Activated T-cell treated with anti-CD3 and anti-CD28 coated beads, Interleukin-2, amount 50 U/mL, for 72 hours (primary cell): ENCODE measurements at regions not wholly inside any gene's neighbourhood (a gene's known extent, or its start where the extent isn't known, plus 50 kb on each side); places are given as distances from the start of the nearest gene placed in this dataset.

Experiments
- ATAC-seq, 2 donors: fragments of 150-1000 bp; cut with Tn5 transposase; replicated peaks in 1 of 2; 2 replicates each; pipeline ENCODE4 v1.10.0; 2021; ENCODE audit warnings: moderate library complexity in 2 of 2, mild to moderate bottlenecking in 1 of 2
- DNase-seq, 2 donors: peaks; one replicate each; pipeline ENCODE4 v3.0.0; 2021 to 2022; ENCODE audit warnings: mixed read lengths in 1 of 2
- H3K27ac Mint-ChIP-seq: one replicate; pipeline ENCODE4 v1.8.0; 2022; ENCODE audit warnings: mild to moderate bottlenecking, moderate library complexity, mixed read lengths
- H3K27me3 Mint-ChIP-seq: one replicate; pipeline ENCODE4 v1.8.0; 2022; ENCODE audit warnings: low read depth, mixed read lengths
- H3K36me3 Mint-ChIP-seq, 2 donors: one replicate each; pipeline ENCODE4 v1.8.0; 2022; ENCODE audit warnings: mixed read lengths in 2 of 2, mild to moderate bottlenecking in 1 of 2; ENCODE audit not compliant: insufficient read depth in 2 of 2
- H3K4me1 Mint-ChIP-seq: one replicate; pipeline ENCODE4 v1.8.0; 2022; ENCODE audit warnings: low read depth, mixed read lengths
- H3K4me3 Mint-ChIP-seq, 2 donors: one replicate each; pipeline ENCODE4 v1.8.0; 2022; ENCODE audit warnings: mild to moderate bottlenecking in 2 of 2, mixed read lengths in 2 of 2, moderate library complexity in 2 of 2
- H3K9me3 Mint-ChIP-seq, 2 donors: one replicate each; pipeline ENCODE4 v1.8.0; 2022; ENCODE audit warnings: mixed read lengths in 2 of 2

DNA sequence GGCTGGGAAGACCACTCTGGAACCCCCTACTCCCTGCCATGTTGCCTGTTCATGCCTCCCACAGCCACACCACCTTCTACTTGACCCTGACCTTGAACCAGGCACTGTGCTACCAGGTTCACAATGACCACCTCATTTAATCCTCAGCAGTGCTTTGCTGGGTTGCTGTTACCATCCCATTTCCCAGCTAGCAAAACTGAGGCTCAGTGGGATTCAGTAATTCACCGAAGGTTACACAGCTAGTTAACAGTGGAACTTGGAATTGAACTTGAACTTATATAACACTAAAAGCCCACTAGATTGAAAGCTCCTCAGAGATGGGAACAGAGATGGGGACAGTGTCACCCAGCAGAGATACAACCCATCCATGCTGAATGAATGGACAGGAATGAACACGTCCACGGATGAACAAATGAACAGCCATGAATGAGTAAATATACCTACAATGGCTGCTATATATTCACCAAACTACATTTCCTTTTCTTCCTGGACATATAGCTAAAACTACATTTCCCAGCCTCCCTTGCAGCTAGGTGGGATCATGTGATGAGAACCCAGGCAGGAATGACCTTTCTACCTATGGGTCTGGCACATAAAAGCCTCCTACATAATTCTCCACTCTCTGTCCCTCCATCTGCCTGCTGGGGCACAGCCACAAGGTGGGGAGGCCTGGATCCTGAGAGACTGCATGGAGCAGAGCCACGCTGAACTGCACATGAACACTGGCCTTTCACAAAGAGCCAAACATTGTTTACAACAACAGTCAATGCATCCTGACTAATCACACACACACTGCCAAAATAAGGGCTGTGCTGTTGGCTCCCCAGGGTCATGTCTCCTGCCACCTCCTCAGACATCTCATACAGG, 94.8 kb downstream of the RMI2 start:
- no peak for DNase-seq

DNA sequence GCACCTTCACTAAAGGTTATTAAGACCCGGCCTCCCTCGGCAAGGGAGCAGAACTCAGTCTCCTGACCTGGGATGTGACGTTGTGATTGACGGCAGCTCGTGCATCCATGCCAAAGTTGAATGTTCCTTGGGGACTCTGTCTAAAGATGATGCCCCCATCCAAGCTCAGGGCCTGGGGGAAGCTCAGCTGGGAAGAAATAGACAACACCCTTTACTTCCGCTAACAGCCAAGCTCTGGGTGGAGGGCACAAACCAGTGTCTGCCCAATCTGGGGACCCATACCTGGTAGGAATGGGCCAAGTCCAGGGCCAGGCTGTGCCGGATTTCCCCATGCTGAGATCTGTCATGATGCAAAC, 95.4 kb downstream of the RMI2 start:
- Mint-ChIP-seq H3K27ac (no peak overlapping the region), H3K9me3 (peaks cover 0 to 7% of the 10 kb centered on the region in 2 donors), H3K27me3 (no peaks in the 10 kb centered on the region), H3K36me3 (peaks cover 0 to 4% of the 10 kb centered on the region in 2 donors), H3K4me3 (no peak overlapping the region), H3K4me1 (no peaks in the 10 kb centered on the region)
- ATAC-seq (no peak), DNase-seq (no peak)

More for the DNA sequence above, 94.8 kb downstream of the RMI2 start:
- Mint-ChIP-seq H3K9me3 (peaks cover 0 to 7% of the 10 kb centered on the region in 2 donors), H3K4me1 (no peaks in the 10 kb centered on the region), H3K27ac (no peak overlapping the region), H3K27me3 (no peaks in the 10 kb centered on the region), H3K4me3 (no peak overlapping the region), H3K36me3 (peaks cover 0 to 4% of the 10 kb centered on the region in 2 donors)
- no peak for ATAC-seq

DNA sequence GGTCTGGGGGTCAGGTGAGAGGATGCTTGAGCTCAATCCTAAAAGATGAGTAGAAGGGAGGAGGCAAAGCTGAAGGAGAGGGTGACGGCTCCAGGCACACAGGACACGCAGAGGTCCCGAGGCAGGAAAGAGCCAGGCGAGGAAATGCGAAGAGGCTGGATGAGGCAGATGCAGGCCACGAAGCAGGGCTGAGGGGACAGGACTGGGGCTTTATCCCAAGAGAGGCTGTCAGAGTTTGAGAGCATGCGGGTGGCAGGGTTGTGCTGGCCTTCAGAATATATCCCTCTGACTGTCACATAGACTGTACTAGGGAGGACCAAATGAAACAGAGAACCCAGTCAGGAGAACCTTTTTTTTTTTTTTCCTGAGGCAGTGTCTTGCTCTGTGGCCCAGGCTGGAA, 100.2 kb downstream of the RMI2 start:
- Mint-ChIP-seq H3K27me3 (no peaks in the 10 kb centered on the region), H3K36me3 (peaks cover 0 to 1% of the 10 kb centered on the region in 2 donors), H3K4me1 (no peaks in the 10 kb centered on the region), H3K4me3 (no peak overlapping the region), H3K9me3 (peaks cover 0 to 3% of the 10 kb centered on the region in 2 donors), H3K27ac (no peak overlapping the region)
- DNase-seq (no peak), ATAC-seq (no peak)

DNA sequence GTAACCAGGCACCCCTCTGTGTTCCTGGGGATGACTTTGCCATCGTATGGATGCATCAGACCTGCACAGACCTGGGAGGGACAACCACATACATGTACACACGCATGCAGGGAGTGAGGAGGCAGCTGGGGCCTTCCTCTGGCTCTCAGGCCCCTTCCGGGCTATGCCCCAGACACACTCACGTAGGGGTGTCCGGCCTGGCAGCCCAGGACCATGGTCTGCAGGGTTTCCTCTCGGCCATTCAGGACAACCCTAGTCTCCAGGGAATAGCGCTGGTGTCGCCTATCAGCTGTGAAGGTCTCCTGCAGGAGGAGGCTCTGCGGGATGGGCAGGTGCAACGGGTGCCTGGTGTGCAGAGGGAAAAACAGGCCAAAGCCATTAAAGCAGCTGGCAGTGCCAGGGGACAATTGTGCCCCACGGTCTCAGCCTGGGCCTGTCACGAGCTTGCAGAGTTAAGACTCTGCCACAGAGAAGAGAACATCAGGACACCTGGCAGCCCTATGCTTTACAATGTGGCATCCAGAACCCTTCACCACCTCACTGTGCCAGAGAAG, 101.4 kb downstream of the RMI2 start:
- no peaks in the 10 kb centered on the region for H3K9me3 Mint-ChIP-seq
- H3K27me3 Mint-ChIP-seq = no peaks in the 10 kb centered on the region
- no peak overlapping the region for H3K4me3 Mint-ChIP-seq
- no peak for DNase-seq
- H3K4me1 Mint-ChIP-seq = no peaks in the 10 kb centered on the region
- H3K27ac Mint-ChIP-seq = no peak overlapping the region
- H3K36me3 Mint-ChIP-seq = no peaks in the 10 kb centered on the region
- no peak for ATAC-seq

DNA sequence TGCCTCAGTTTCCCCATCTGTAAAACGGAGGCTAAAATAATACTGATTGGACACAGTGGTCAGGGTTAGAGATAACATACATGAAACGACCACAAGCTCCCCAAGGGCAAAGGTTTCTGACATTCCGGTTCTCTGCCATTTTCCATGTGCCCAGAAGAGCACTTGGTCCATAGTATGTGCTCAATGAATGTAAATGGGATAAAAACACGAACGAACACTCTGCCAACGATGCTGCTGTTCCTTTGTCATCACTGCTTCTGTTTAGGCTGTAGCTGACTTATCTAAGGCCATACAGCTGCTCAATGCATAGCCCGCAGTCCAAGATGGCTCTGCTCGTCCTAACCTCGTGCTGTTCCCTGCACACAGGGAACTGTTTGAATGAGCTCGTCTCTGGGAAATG, 102.0 kb downstream of the RMI2 start:
- Mint-ChIP-seq H3K36me3 (no peaks in the 10 kb centered on the region), H3K4me3 (no peak overlapping the region), H3K4me1 (no peaks in the 10 kb centered on the region), H3K9me3 (no peaks in the 10 kb centered on the region), H3K27ac (no peak overlapping the region), H3K27me3 (no peaks in the 10 kb centered on the region)
- no peak for ATAC-seq
- no peak for DNase-seq

DNA sequence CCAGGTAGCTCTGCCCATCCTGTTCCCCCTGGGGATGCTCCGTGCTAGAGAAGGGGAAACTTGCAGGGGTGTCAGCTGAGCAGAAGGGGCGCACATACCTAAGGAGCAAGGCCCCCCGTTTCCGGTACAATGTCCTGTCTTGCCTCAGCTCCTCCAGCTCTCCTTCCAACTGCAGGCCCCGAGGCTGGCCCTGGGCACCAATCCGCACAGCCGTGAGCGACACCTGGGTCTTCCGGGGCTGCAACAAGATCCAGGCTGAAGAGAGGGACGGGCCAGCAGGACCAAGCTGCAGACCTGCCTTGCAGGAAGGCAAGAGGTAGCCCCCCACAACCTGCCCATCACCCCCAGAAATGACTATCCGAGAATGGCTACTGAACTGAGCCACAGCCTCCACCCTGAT, 102.6 kb downstream of the RMI2 start:
- DNase-seq = no peak
- no peaks in the 10 kb centered on the region for H3K27me3 Mint-ChIP-seq
- H3K36me3 Mint-ChIP-seq = no peaks in the 10 kb centered on the region
- no peaks in the 10 kb centered on the region for H3K9me3 Mint-ChIP-seq
- H3K4me1 Mint-ChIP-seq = no peaks in the 10 kb centered on the region
- no peak overlapping the region for H3K4me3 Mint-ChIP-seq
- no peak for ATAC-seq
- H3K27ac Mint-ChIP-seq = no peak overlapping the region

DNA sequence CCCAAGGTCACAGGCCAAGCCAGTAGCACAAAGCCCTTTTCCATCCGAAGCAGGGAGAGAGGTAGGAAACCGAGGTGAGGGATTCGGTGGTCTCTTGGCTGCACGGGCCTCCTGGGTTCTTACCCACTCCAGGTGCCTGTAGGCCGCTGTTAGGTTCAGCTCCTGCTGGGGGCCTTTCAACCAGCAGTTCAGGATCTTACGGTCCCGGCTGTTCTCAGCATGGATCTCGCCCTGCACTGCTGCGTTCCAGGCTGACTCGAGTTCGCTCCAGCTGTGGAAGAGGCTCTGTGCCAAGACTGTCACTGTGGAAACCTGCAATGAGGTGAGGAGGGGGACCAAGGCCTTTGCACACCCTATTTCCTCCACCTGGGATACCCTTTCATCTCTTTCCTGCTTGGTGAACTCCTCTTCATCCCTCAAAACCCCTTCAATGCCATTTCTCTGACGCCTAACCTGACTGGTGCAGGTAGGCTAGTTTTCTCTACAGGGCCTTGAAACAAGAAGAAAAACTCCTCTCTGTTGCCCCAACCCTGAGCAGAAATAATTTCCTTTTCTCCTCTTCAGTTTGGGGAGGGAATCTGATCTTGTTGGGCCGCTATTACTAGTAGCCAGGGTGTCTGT, 103.6 kb downstream of the RMI2 start:
- Mint-ChIP-seq H3K4me1 (no peaks in the 10 kb centered on the region), H3K27ac (no peak overlapping the region), H3K27me3 (no peaks in the 10 kb centered on the region), H3K36me3 (no peaks in the 10 kb centered on the region), H3K9me3 (no peaks in the 10 kb centered on the region), H3K4me3 (no peak overlapping the region)
- ATAC-seq (no peak), DNase-seq (no peak)

DNA sequence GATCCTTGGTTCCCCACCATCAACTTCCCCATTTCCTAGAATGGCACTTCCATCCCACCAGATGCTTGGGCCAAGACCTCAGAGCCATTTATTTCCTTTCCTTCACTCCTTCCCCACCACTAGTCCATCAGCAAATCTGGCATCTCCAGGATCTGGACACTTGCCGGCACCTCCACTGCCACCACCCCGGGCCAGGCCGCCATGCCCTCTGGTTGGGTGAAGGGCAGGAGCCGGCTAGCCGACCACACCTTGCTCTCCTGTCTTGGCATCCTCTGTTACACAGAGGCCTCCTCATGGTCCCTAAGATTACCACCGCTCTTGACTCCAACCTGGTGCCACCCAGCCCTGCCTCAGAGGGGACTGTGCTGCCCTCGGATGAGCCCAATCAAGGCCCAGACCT, 104.5 kb downstream of the RMI2 start:
- no peak for ATAC-seq
- Mint-ChIP-seq H3K4me3 (no peak overlapping the region), H3K27me3 (no peaks in the 10 kb centered on the region)

DNA sequence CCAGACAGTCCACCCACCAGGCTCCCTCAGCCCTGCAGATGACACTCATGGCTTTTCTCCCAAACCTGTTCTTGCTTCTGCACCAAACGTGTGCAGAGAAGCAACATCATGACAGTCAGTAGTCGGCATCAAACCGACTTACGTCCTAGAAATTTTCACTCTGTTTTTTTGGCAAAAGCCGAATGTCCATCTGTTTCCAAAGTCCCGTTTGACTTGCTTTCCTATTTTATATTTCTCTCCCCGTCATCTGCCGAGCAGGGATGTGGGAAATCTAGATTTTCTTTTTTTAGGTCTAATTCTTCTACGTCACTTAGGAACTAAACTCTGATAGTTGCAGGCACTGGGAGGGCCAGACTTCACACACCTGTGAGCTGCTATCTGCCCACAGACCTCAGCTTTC, 104.9 kb downstream of the RMI2 start:
- Mint-ChIP-seq H3K4me1 (no peaks in the 10 kb centered on the region), H3K4me3 (no peak overlapping the region), H3K36me3 (no peaks in the 10 kb centered on the region), H3K27me3 (no peaks in the 10 kb centered on the region), H3K9me3 (peaks cover 0 to 2% of the 10 kb centered on the region in 2 donors), H3K27ac (no peak overlapping the region)
- no peak for DNase-seq
- ATAC-seq = no peak

More for the DNA sequence above, 104.5 kb downstream of the RMI2 start:
- Mint-ChIP-seq H3K4me1 (no peaks in the 10 kb centered on the region), H3K36me3 (no peaks in the 10 kb centered on the region), H3K27ac (no peak overlapping the region), H3K9me3 (peaks cover 0 to 2% of the 10 kb centered on the region in 2 donors)
- no peak for DNase-seq

DNA sequence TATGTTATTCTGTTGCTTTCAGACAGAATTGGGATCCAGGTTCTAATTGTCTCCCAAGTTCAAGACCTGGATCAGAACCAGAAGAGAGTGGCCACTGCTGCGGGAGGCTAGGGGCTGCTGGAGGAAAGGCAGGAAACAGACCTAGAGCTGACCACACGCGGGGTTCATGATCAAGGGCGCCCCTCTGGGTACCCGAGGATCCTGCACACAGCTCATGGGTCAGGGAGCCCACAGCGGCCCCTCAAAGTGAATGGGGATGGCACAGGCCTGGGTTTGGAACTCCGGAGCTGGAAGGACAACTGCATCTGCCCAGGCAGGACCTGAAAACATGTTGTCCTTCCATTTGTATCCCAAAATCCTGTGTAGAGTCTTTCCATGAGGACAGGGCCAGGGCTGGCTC, 107.0 kb downstream of the RMI2 start:
- Mint-ChIP-seq H3K9me3 (peaks cover 0 to 2% of the 10 kb centered on the region in 2 donors), H3K4me3 (no peak overlapping the region), H3K4me1 (no peaks in the 10 kb centered on the region), H3K27me3 (no peaks in the 10 kb centered on the region), H3K36me3 (no peaks in the 10 kb centered on the region), H3K27ac (no peak overlapping the region)
- DNase-seq (no peak), ATAC-seq (no peak)

DNA sequence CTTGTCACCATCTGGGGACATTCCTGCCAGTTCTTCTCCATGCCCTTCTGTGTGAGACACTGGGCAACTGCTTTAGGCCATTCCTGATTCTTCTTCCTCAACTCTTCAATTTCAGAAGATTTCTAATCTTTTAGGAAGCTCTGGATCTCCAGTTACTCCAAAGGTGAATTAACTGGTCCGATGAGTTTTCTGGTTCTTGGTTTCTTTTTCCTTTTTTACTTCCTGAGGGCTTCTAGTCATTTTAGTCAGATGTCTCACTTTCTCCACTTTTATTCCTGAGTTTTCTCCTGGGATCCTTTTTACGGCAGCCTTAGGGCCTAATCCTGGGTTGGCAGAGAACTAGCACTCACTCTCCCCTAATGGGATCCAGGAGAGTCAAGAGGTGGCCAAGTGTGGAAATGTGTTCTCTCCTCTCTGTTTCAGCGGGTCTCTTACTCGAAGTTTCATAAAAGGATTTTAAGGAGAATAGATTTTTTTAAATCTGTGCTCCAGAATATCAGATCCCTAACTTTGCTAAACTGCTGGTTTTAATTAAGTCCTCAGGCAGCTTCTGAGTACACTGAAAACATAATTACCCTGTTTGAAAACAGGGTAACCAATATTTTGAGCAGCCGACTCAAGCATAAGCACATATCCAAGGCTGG, 107.6 kb downstream of the RMI2 start:
- Mint-ChIP-seq H3K27me3 (no peaks in the 10 kb centered on the region), H3K36me3 (no peaks in the 10 kb centered on the region), H3K4me3 (no peak overlapping the region), H3K4me1 (no peaks in the 10 kb centered on the region), H3K27ac (no peak overlapping the region), H3K9me3 (peaks cover 0 to 2% of the 10 kb centered on the region in 2 donors)
- ATAC-seq (no peak), DNase-seq (no peak)

DNA sequence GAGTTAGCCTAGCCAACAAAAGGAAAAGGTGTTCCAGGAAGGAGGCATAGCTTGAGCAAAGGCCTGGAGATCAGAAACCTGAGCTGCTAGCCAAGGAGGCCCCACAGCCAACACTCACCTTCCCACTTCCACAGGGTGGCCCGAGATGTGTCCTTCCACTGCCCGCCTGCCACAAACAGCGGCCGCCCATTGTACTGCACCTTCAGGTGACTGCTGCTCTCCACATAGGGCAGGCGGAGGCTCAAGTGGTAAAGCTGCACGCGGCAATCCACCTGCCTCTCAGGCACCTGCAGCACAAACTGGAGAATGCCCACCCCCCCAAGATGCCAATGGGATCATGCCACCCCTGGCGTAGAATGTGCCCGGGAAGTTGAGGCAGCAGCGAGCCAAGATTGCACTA, 111.5 kb downstream of the RMI2 start:
- Mint-ChIP-seq H3K9me3 (peaks cover 0 to 2% of the 10 kb centered on the region in 2 donors), H3K27ac (no peak overlapping the region), H3K4me1 (no peaks in the 10 kb centered on the region), H3K4me3 (no peak overlapping the region), H3K27me3 (no peaks in the 10 kb centered on the region), H3K36me3 (no peaks in the 10 kb centered on the region)
- ATAC-seq (no peak), DNase-seq (no peak)

DNA sequence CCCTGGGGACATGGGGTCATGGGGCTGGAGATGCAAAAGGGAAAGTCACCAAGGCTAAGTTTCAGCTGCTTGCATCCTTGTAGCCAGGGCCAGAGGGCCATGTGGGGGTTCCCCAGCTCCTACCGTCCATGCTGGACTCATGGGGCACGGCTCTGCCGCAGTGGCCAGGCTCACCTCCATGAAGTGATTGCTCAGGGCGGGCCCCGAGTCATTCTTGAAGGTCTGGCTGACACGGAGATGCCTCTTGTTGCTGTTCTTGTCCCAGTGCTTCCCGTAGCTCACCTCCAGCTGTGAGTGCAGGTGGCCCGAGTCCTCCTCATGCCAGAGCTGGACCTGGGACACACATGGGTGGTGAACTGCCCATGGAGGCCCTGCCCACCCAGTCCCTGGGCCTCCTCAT, 114.5 kb downstream of the RMI2 start:
- Mint-ChIP-seq H3K4me1 (no peaks in the 10 kb centered on the region), H3K4me3 (no peak overlapping the region)
- no peak for ATAC-seq

More for the DNA sequence above, 114.5 kb downstream of the RMI2 start:
- Mint-ChIP-seq H3K9me3 (no peaks in the 10 kb centered on the region), H3K27me3 (no peaks in the 10 kb centered on the region), H3K27ac (no peak overlapping the region), H3K36me3 (no peaks in the 10 kb centered on the region)
- DNase-seq = no peak
